Activated CD8-positive, alpha-beta memory T cell treated with anti-CD3 and anti-CD28 coated beads for 36 hours (primary cell): ENCODE measurements at regions not wholly inside any gene's neighbourhood (a gene's known extent, or its start where the extent isn't known, plus 50 kb on each side); places are given as distances from the start of the nearest gene placed in this dataset.
"Not testable (repeated sequence)": the region's sequence is repeated elsewhere in the genome, so short reads cannot be mapped to it uniquely, and the experiment has no call there.

Experiments
- CTCF ChIA-PET: fragments of 350-600 bp; sonication (Branson Sonifier 250); formaldehyde crosslinking; loops from one replicate; lab custom pipeline; 2021; ENCODE audit warnings: antibody characterized with exemption; lab: Charles Lee
- POLR2A ChIA-PET: fragments of 350-600 bp; sonication (Branson Sonifier 250); formaldehyde crosslinking; loops from one replicate; lab custom pipeline; 2021; ENCODE audit warnings: antibody characterized with exemption; lab: Charles Lee

DNA sequence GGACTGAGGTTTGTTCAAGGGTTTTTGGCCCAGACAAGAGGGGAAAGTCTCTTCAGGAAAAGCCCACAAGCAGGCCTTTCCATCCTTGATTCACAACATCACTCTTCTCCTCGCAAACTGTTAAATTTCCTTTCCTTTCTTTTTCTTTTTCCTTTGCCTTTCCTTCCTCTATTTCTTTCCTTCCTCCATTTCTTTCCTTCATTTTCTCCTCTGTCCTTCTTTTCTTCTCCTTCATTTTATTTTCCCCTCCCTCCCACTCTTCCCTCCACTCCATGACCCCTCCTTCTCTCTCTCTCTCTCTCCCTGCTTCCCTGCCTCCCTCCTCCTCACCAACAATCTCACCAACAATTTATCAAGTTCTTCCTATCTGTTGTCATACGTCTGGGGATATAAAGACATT lies 89.1 kb downstream of the FAM72B start:
- CTCF ChIA-PET, POLR2A ChIA-PET: not testable (repeated sequence)

DNA sequence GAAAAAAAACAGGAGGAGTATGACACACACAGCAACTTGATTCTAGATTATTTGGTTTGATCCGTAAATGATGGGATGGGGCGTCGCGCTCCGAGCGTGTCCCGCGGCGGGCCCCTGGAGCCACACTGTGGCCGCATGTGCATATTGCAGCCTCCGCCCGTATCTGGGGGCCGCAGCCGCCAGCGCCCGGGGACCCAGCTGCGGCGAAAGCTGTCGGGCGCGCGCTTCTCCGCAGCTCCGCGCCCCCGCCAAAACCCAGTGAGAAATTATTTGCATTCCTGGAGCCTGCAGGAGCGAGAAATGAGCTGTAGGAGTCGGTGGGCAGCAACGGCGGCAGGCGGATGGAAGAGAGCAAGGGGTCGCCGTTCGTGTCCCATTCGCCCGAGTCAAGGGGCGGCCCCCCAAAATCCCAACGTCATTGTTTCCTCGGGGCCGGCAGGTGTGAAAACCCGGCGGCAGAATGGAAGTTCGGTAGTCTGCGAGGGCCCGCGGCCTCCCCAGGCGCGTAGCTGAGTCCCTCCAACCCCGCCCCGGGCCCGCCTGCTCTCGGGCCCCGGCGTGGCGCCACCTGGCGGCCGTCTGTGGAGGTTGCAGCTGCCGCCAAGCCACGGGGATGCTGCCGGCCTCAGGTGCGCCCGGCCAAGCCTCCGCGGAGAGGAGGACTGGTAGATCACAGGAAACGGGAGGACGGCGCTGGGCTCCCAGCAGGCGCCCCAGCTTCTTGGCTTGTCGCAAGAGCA lies 86.8 kb downstream of the FAM72B start:
- POLR2A ChIA-PET, result not testable (repeated sequence)

DNA sequence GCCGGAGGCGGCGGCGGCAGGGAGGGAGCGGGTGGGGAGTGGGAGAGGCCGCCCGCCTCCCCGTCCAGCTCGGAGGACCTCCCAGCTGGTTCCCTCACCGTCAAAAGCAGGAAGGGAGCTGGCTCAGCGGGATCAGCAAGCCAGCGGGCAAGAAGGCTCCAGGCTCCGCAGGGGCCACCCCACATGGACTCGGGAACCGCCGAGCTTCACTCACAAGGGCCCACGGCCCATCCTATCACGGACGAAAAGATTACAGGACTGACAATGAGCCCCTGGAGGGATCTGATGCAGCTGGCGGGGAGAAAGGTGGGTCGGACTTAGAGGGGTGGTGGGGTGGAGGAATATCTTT lies 86.3 kb downstream of the FAM72B start:
- CTCF ChIA-PET, POLR2A ChIA-PET: not testable (repeated sequence)

More for the DNA sequence above, 86.8 kb downstream of the FAM72B start:
- CTCF ChIA-PET, result not testable (repeated sequence)

DNA sequence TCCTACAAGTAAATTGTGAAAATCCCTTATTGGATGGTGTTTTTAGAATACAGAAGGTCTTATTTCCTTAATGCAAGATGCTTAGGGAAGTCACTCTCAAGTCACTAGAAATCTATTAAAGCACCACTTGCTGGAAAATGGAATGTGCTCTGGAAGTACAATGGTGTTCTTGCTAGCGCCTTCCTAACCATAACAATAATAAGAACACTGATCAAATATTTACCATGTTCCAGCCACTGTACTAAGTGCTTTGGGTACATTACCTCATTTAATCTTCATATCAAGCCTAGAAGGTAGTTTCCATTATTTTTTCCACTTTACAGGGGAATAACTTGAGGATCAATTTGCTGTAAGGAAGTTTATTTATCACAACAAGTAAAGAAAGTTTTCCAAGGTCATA lies 75.1 kb downstream of the FAM72B start:
- CTCF ChIA-PET, POLR2A ChIA-PET: not testable (repeated sequence)

DNA sequence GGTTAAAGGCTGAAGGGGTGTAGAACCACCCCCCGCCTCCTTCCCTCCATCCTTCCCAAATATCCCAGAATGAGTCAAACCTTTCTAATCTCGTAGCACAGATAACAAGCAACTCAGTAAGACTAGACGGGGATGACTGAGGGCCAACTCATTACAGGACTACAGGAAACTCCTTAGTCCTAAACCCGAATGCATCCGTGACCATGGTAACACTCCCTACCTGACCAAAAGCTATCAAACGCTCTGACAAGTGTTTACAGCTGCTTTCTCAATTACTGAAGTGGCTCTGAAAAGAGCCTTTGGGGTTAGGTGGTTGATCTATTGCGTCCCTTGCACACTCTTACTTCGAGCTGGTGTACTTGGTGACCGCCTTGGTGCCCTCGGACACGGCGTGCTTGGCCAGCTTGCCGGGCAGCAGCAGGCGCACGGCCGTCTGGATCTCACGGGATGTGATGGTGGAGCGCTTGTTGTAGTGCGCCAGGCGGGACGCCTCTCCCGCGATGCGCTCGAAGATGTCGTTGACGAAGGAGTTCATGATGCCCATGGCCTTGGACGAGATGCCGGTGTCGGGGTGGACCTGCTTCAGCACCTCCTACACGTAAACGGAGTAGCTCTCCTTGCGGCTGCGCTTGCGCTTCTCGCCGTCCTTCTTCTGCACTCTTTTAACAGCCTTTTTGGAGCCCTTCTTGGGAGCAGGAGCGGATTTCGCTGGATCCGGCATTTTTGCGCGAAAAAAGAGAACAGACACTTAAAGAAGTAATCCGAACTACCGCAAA lies 67.4 kb downstream of the FAM72B start:
- POLR2A ChIA-PET, CTCF ChIA-PET: not testable (repeated sequence)

DNA sequence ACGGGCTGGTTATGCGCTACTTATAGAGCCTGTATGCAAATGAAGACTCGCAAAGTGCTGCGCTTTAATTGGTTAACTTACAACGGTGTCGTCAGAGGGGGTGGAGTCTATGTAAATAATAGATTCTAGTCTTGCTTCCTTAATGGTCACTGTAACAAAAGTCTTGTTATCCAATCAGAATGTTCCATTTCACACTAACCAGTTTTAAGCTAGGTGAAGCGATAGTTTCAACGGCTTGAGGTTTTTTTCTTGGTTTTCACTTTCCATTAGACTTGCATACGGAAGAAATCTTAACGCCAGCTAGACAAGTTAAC lies 66.9 kb downstream of the FAM72B start:
- POLR2A ChIA-PET, CTCF ChIA-PET: not testable (repeated sequence)

DNA sequence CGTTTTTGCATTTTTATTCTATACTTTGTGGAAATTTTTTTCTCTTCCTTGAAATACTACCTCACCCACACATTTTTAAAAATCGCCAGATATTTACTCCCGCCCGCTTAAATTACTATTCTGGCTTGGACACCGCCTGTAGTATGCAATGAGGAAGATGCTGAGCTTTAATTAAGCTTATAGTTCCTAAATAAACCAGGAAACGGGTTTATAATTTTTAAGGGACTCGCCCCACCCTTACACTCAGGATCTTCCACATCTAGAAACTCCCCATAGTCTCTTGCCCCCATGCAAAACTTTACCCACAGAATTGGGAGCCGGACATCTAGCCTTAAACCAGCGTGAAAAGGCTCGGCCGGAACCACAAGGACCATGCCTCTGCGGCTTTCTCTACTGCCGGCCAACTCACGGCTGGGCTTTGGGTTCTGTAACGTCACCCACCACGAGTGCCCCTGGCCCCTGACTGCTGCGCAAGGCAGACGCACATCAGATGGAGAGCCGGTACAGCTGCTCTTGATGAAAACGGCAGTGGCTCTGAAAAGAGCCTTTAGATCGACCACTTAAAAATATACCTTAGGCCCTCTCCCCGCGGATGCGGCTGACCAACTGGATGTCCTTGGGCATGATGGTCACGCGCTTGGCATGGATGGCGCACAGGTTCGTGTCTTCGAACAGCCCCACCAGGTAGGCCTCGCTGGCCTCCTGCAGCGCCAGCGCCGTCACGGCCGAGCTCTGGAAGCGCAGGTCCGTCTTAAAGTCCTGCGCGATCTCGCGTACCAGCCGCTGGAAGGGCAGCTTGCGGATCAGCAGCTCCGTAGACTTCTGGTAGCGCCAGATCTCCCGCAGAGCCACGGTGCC lies 66.3 kb downstream of the FAM72B start:
- CTCF ChIA-PET, POLR2A ChIA-PET: not testable (repeated sequence)
